RWPE1 (cell line): ENCODE measurements at regions not wholly inside any gene's neighbourhood (a gene's known extent, or its start where the extent isn't known, plus 50 kb on each side); places are given as distances from the start of the nearest gene placed in this dataset.
A peak's percentile ranks its signal among the peaks of the same experiment; 100 is the strongest.

Source experiments
- CTCF ChIA-PET: fragments of 350-600 bp; sonication (Branson Sonifier 250); formaldehyde crosslinking; extraction: SDS; loops from one replicate; lab custom pipeline; 2021; lab: Yijun Ruan, JAX
- POLR2A ChIA-PET: fragments of 400-600 bp; formaldehyde crosslinking; extraction: SDS; loops from one replicate; lab custom pipeline; 2020; ENCODE audit warnings: antibody characterized with exemption; ENCODE audit not compliant: low non-redundant PET; lab: Yijun Ruan, JAX
- DNase-seq: peaks from one replicate; pipeline ENCODE4 v3.0.0; 2012; ENCODE audit warnings: low spot score
- H3K27ac ChIP-seq: fragments of 450-650 bp; 2 replicates; pipeline ENCODE4 v1.5.1; 2017
- CTCF ChIP-seq: fragments of 450-650 bp; conservative IDR thresholded peaks from 2 replicates; pipeline ENCODE4 v1.5.1; 2017; ENCODE audit warnings: low read depth, mild to moderate bottlenecking

- no peak overlapping the region for H3K27ac ChIP-seq
- no peak for DNase-seq
- ChIA-PET POLR2A (no interaction called here), CTCF (interaction anchor here (0.5 to 0.8 kb wide), 3 partner anchors 13 to 646 kb away, joined by 3 to 7 read pairs (median 3); no protein-coding TSS in a partner anchor)
- no peak for TF ChIP-seq CTCF
These were observed 334.6 kb upstream of the VRK2 start for GRCh38 chr2:57711991-57712390.

GRCh38 chr2:57720728-57721627, 325.6 kb upstream of the VRK2 start:
- ChIA-PET CTCF (interaction anchor here (0.6 to 1.5 kb wide), 5 partner anchors 11 to 1780 kb away, joined by 3 to 8 read pairs (median 3); no protein-coding TSS in a partner anchor), POLR2A (no interaction called here)
- peak; percentile 20 for DNase-seq

GRCh38 chr2:57725337-57725947, 321.2 kb upstream of the VRK2 start:
- CTCF ChIA-PET: interaction anchor here (0.6 to 0.7 kb wide), 2 partner anchors 14 to 25 kb away, joined by 3 to 7 read pairs; no protein-coding TSS in a partner anchor
- no peak for TF ChIP-seq CTCF
- POLR2A ChIA-PET: no interaction called here
- DNase-seq: no peak
- no peak overlapping the region for H3K27ac ChIP-seq

More at GRCh38 chr2:57720728-57721627, 325.6 kb upstream of the VRK2 start:
- peak; percentile 78 for TF ChIP-seq CTCF
- no peak overlapping the region for H3K27ac ChIP-seq

- no peak for DNase-seq
- TF ChIP-seq CTCF: no peak
- CTCF ChIA-PET: interaction anchor here (0.6 kb wide), 1 partner anchor 102 kb away, joined by 3 read pairs; no protein-coding TSS in a partner anchor
- no peak overlapping the region for H3K27ac ChIP-seq
- POLR2A ChIA-PET: no interaction called here
These were observed 320.3 kb upstream of the VRK2 start for GRCh38 chr2:57726294-57726693.

GRCh38 chr2:57728691-57729090, 317.9 kb upstream of the VRK2 start:
- DNase-seq: no peak
- ChIA-PET POLR2A (no interaction called here), CTCF (no interaction called here)
- H3K27ac ChIP-seq: no peak overlapping the region
- TF ChIP-seq CTCF: no peak

GRCh38 chr2:57733956-57734355, 312.6 kb upstream of the VRK2 start:
- CTCF ChIA-PET: no interaction called here
- DNase-seq: no peak
- POLR2A ChIA-PET: no interaction called here
- TF ChIP-seq CTCF: no peak
- H3K27ac ChIP-seq: no peak overlapping the region
